ENCODE measurements at regions not wholly inside any gene's neighbourhood (a gene's known extent, or its start where the extent isn't known, plus 50 kb on each side); places are given as distances from the start of the nearest gene placed in this dataset.
"Not testable (repeated sequence)": the region's sequence is repeated elsewhere in the genome, so short reads cannot be mapped to it uniquely, and the experiment has no call there.

DNA sequence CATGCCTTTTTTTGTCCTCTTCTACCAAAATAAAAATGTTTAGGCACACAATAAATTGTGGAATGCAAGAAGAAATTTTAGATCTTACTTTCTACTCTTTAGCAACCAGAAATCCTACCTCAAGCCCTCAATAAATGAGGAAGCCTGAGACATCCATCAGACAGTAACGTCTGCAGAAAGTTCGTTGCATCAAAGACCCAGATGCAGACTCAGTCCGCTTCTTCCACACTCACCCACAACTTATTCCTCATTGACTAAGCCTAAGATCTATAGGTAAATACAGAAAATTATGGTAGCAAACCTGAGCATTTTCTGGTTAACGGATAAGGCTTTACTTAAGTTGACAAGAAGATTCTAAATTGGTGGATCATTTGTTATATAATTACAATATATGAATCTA lies 579.4 kb upstream of the ID2 start:
- no peak for DNase-seq (ENCODE audit: low read depth in 2 of 2)

DNA sequence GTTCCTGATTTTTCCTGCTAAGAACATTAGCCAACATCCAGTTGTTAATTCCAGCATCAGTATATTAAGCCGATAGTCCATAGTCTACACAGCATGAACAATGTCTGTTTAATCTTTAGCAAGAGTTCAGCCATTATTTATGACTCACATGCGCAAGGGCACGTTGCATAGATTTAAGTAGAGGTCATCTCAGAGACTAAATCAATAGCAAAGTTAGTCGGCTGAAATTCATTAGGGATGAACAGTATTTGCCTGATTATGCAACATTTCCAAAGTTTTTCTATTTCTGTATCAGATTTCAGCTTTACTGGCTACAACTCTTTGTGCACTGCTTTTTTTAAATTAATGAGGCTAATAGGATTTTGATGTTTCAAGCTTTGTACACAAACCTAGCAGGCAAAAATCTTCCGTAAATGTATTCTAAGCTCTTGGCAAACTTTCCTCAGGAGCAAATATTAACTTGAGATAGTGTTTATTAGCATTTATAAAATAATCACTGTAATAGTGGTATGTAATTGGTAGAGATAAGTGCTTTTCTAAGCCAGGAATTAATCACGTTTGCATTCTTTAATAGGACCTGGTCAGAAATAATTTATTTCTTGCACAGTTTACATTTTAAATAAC lies 578.7 kb upstream of the ID2 start:
- DNase-seq (ENCODE audit: low read depth in 2 of 2), result no peak

DNA sequence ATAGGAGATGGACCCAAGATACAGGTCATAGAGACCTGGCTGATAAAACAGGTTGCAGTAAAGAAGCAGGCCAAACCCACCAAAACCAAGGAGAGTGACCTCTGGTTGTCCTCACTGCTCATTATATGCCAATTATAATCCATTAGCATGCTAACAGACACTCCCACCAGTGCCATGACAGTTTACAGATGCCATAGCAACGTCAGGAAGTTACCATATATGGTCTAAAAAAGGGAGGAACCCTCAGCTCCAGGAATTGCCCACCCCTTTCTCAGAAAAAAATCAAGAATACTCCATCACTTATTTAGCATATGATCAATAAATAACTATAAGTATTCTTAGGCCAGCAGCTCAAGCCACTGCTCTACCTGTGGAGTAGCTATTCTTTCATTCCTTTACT lies 574.7 kb upstream of the ID2 start:
- DNase-seq (ENCODE audit: low read depth in 2 of 2), result no peak

DNA sequence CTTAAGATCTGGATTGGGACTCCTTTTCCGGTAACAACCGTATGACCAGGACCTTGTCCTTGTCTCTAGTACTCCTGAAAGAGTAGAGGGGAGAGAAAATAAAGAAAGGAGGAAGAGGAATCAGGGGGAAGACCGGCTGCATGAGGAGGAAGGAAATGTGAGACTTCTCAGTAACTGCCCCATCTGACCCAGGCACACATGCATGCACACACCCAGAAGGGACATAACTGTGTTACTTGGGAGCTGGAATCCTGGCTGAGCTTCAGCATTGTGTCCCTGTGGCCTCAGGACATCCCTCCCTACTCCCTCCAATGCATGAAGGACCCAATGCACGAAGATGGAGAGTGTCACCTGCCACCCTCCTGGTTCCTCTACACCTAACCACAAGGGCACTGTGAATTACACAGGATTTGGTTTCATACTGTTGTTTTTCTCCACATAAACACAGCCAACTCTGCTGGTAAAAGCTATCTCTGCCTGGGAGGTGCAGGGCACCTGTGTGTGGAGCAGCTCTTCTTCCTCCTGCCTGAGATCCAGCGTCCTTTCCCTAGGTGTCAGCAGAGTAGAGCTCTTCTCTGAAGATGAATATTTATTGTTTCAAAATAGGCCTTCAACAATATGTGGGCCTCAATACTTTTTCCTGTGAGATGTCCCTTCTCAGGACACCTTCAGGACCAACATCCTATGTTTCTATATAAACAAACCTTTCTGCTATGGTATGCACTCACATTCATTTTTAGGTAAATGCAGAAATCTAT lies 574.1 kb upstream of the ID2 start:
- no peak for DNase-seq (ENCODE audit: low read depth in 2 of 2)

DNA sequence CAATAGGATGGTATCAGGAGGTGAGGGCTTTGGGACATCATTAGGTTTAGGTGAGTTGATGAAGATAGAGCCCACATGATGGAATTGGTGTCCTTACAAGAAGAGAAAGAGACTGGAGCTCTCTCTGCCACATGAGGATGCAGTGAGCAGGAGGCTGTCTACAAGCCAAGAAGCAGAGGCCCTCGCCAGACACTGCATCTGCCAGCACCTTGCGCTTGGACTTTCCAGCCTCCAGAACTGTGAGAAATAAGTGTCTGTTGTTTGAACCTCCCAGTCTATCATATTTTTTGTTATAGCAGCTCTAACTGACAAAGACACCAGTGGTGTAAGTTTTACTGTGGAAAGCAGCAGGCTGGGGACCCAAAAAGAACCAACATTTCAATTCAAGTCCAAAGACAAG lies 571.1 kb upstream of the ID2 start:
- no peak for DNase-seq (ENCODE audit: low read depth in 2 of 2)

DNA sequence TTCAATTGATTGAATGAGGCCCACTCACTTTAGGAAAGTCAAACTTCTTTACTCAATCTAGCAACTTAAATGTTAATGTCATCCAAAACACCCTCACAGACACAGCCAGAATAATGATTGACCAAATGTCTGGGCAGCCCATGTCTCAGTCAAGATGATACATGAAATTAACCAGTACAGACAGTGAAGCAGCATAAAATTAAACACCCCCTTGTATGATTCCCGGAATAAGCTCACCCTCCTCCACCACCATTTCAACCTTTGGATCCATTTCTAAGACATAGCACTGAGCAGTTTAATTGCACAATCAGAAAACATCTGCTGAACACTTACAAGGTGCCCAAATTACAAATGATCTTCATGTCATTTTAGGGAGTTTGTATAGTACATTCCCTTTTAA lies 570.7 kb upstream of the ID2 start:
- DNase-seq (ENCODE audit: low read depth in 2 of 2), result no peak

DNA sequence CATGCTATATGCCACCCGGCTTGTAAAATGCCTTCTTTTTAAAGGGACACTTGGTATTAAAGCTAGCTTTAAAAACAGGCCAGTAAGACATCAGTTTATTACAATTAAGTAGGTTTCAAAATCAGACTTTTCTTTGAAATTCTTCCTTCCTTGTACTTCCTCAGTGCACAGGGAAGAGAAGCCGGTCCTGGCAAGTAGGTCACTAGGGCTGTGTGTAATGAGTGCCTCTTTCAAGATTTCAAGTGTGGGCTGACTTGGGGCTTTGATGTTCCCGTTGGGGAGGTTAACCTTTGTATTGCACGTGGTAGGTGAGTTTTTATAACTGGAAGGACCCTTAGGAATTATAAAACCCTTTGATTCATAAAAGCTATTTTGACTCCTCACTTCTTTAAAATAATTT lies 566.4 kb upstream of the ID2 start:
- DNase-seq (ENCODE audit: low read depth in 2 of 2), result no peak

DNA sequence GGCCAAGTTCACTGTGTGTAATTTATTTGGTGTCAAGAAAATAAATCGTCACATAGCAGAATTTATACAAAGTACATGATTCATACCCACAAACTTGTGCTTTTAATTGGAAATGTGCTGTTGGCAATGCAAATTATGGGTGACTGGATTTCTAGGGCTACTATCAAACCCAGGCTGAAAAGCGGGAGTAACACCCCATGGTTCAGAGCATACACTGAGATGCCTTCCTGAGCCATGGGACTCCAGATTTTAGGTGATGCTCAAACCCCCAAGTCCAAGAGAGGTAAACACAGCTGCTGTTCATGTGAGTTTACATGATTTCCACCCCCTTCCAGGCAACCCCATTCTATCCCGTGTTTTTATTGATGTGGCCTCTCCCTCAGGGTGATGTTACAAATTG lies 565.9 kb upstream of the ID2 start:
- DNase-seq (ENCODE audit: low read depth in 2 of 2), result no peak

DNA sequence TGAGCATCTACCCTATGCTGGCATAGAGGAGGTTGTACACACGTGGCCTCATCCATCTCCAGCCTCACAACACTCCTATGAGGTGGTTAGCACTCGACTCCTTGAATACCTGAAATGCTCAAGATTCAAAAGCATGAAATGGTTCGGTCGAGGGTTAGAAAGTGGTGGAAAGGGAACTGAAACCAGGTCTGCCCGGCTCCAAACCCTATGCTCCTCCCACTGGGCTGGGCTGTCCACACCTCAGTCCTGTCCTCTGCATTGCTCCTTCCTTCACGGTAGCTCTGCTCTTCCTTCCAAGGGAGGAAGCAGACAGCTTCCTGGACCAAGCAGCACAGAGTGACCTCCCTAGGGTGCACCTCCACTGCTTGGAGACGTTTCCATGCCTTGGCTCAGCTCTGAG lies 565.2 kb upstream of the ID2 start:
- DNase-seq (ENCODE audit: low read depth in 2 of 2), result no peak

DNA sequence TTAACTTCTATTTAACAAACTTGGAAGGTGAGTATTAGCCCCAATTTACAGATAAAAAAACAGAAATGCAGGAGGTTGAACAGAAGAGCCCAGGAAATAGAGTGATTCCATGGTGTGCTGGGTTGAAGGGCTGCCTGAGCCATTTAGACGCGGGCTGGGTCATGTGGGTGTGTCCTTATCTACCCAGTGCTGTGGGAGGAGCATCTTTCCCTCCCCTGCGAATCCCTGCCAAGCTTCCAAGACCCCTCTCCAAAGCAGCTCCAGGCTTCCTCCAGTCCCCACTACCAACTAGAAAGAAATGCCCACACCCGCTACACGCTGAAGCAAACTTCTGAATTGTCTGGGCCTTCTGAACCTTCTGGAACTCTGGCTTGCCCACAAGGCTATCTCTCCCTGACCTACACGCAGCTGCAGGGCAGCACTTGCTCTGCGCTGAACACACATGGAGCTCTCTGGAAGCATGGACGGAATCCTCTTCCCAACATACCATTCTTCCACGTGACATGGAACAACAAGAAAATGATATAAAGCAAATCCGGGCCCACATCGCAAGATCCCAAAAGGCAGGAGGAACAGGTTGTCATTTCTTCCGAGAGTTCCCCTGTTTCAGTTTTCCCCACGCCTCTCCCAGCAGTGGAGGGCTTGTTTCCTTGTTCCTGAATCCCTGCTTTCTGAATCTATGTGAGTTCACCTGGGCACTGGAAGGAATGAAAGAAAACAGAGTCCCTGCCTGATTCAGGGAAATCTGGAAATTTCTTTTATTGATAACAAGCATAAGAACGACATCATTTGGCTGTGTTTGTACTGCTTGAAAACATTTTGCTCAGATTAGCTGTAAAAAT lies 562.7 kb upstream of the ID2 start:
- DNase-seq (ENCODE audit: low read depth in 2 of 2), result no peak

DNA sequence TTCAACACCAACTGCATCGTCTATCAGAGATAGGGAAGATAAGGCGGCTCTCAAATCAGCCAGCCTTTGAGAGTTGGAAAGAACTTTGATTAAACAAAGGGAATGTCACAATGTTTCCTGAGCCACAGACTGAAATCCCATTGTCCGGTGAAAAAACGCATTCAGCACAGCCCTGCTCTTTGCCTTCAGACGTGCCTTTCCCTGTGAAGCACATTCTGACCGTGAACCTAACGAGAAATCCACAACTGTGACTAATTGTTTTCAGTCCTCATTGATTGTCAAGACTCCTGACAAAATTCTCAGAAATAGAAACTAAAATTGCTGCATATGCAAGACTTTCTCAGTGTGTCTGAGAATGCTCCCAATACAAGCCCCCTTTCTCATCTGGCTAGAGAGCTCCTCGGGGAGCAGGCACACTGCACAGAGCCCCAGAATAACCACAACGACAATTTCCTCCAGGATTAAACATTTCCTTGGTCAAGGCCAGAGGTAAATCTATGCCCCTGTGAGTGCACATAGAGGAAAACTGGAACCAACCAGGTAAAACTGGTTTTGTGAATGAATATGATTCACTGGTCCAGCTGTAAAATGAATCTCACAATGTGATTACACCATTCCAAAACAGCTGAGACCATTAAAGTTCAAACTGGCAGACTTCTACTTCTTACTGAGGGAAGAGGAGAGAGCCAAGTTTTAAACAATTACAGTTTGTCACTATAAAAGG lies 561.9 kb upstream of the ID2 start:
- DNase-seq (ENCODE audit: low read depth in 2 of 2), result peak in 1 of 2 donors; percentile 3

DNA sequence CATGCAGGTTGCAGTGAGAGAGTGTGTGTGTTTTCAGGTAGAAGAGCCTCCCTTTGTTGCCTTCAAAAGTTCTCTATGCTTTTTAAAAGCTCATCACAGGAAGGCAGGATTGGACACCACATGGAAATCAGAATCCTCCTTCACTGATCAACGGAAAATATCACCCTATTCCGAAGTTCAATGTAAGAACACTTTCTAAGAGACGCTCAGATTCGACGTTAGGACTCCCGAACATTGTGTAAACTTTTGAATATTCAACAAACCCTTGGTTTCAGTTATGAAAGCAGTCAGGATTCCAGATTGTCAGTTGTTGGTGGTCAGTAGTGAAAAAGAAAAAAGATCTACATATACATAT lies 561.4 kb upstream of the ID2 start:
- no peak for DNase-seq (ENCODE audit: low read depth in 2 of 2)

DNA sequence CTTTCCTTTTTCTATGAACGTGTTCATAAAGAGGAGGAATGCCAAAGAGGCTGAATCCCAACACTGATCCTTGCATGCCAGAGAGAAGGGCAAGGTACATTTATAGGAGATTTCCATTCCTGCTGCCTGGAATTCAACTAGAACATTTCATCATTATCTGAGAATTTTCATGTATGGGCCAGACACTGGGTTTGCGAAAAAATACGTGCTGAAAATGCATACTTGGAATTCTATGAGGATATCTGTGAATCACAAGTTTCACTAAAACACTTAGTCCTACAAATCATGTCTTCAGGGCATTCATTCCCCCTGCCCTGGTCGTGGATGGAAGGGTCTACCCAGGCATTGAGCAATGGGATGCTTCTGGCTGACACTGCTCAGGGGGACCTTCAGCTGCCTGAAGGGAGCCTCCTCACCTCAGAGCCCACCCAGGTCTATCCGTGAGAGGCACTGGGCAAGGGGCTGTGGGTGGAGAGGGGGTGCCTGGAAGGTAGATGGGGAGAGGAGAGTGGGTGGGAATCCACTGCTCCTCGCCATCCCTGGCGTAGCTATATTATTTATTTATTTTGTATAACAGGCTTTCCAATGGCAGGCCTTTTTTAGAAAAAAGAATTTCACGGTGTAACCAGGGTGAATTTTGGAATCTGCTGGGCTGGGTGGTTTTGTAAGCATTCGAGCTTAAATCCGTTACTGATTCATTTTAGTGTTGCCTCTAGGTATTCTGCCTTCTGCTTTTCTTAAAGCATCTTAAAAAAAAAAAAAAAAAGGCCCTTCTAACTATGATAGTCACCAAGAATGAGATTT lies 560.6 kb upstream of the ID2 start:
- no peak for DNase-seq (ENCODE audit: low read depth in 2 of 2)

DNA sequence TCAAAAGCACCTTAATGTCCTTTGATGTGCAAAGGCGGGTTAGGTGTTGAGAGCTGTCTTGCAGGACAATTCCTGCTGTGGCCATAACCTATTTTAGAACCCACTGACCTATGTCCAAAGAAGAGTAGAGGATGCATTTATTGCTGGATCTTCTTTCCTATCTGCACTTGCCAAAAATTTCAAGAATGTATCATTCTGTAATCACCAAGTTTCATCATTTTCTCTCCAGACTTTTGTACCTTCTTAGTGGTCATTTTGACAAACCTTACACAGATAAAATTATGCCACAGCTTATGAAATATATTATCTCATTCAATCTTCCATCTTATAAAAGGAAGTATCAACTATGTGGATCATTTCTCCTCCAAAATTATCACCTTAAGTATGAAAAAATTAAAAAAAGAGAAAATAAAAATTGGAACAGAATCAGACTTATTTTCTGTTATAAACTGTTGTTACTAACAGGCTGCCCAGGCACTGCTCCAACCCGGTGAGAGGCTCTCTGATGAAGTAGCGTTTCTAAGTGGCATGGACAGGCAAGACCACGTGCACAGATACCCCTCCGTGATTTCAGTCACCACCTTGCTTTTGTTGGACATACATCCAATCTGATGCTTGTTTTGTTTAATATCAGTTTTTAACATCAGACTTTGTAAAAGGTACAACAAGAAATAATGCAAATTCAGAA lies 559.9 kb upstream of the ID2 start:
- DNase-seq (ENCODE audit: low read depth in 2 of 2), result no peak

DNA sequence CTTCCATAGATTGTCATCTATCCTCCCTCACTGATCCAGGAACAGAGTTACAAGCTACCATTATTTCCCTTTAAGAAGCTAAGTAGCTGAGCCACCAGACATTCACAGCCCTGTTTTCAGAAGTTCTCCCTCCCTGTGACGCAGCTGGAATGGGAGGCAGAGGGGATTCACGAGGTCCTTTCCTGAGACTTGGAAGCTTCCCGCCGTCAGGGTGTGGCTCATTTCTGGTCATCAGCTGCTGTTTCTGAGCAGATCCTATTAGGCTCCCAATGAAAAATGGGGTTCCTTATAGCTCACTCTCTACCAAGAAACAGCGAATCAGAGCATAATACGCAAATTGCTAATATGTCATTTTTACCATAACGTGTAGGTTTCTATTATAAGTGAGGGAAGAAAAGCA lies 559.3 kb upstream of the ID2 start:
- DNase-seq (ENCODE audit: low read depth in 2 of 2), result no peak

DNA sequence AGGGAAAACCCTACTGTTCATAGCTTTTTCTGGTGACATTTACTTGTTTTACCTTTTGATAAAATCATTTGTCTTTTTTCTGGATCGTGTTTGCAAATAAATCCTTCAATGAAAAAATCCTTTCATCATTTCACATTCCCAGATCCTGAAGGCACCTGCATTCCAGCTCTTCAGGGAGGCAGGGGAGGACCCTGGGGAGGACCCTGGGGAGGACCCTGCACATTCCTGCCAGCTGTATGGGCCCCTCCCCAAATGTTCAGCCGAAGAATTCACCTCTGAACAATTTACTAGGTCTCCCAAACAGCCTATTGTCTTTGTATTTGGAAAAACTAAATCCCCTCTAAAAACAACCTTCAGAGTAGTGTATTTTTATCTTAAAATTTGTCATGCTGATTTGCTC lies 558.4 kb upstream of the ID2 start:
- DNase-seq (ENCODE audit: low read depth in 2 of 2), result no peak

DNA sequence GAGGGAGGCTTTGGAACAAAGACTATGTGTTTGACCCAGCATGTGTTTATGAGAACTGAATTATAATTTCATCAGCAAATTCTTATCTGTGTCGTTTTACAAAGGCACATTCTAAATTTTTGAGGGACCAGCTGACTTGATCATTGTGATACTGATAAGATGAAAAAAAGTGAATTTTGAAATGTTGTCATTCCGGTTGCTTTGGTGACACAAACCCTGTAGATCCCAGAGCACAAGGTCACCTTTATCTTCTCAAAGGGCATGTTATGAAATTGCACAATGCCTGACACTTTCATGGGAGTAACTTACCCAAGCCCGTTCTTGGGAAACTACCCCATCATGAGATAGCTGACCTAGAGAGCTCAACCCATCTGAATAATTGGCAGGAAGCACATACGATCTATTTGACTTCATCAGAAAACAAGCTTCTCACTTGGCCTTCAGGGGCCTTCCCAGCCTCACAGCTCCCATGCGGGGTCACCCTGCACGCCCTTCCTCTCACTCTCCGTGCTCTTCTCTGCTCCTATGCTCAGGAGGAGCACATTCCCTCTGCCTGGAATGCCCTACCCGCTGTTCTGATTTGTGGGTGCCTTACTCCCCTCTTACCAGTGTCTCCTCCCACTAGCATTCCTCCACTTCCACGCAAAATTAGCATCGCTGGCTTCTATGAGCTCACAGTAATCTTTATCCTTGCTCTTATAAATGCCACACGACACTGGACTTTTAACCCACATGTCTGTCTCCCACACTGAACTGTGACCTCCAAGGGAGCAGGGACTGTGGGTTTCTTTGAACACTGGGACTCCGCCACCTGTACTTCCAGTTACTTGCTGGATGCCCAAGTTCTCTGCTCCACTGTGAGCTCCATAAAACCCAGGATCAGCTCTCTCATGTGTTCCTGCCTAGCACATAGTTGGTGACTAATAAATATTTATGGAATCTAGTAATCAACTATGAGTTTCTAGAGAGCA lies 555.8 kb upstream of the ID2 start:
- no peak for DNase-seq (ENCODE audit: low read depth in 2 of 2)

DNA sequence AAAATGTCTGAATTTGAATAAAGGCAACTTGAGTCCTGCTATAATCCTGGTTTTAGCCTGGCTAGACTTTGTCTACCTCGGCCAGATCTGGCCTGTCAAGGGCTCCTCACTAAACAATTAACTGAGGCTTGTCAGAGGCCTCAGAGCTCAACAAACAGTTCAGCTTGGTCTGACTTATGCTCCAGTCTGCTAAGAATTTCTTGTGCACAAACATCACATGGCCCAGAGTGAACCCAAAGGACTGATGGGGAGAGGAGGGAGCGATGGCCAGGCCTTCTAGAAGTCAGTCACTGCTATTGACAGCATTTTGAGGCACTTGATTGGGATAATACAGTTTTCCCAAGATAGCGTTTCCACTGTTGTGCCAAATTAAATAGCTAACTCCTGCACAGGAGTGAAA lies 555.1 kb upstream of the ID2 start:
- no peak for DNase-seq (ENCODE audit: low read depth in 2 of 2)

DNA sequence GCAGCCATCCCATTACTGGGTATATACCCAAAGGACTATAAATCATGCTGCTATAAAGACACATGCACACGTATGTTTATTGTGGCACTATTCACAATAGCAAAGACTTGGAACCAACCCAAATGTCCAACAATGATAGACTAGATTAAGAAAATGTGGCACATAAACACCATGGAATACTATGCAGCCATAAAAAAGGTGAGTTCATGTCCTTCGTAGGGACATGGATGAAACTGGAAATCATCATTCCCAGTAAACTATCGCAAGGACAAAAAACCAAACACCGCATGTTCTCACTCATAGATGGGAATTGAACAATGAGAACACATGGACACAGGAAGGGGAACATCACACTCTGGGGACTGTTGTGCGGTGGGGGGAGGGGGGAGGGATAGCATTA lies 550.4 kb upstream of the ID2 start:
- not testable (repeated sequence) for DNase-seq (ENCODE audit: low read depth in 2 of 2)
